Myocyte (in vitro differentiated cells): ENCODE measurements at regions not wholly inside any gene's neighbourhood (a gene's known extent, or its start where the extent isn't known, plus 50 kb on each side); places are given as distances from the start of the nearest gene placed in this dataset.

Experiments used
- DNase-seq: peaks from one replicate; pipeline ENCODE4 v3.0.0-alpha.2; 2012; ENCODE audit warnings: low read depth

DNA sequence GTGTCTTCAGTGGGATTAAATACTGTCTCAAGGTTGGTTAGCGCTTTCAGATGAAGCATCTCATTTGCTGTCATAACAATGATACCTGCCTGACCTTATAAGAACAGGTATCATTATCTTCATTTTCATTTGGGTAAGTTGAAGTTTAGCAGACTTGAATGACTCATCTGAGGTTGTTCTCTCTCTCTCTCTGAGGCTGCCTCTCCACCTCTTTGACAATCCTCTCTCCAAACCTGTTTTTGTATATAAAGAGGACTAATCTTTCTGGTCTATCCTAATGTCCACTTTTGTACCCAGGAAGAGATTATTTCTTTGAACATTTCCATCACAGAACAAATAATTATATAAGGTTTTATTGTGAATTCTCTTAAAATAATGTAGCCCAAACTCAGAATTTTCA is 291.4 kb downstream of the KLF6 start:
- DNase-seq = no peak

DNA sequence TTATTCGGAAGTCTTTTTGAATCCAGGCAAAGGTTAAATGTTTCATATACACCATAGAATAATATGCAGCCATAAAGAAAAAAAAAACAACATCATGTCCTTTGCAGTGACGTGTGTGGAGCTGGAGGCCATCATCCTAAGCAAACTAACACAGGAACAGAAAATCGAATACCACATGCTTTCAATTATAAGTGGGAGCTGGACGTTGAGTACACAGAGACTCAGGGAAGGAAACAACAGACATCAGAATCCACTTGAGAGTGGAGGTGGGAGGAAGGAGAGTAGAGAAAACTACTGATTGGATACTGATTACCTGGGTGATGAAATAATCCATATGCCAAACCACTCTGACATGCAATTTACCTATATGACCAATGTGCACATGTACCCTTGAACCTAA is 293.4 kb downstream of the KLF6 start:
- no peak for DNase-seq

DNA sequence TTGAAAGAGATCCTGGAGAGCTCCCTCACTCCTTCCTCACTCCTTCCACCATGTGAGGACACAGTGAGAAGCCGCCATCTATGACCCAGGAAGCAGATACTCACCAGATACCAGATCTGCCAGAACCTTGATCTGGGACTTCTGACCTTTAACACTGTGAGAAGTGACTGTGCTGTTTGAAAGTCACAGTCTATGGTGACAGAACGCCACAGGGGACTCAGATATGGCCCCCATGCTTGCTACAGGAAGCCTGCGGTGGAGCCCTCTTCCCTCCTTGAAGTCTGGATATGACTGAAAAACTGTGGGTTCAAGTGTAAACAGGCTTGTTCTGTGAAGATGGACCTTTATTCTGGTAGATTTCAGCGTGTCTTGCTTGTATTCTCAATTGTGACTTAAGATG is 297.8 kb downstream of the KLF6 start:
- DNase-seq = no peak

GRCh38 chr10:3486346-3487065 is 298.5 kb downstream of the KLF6 start:
- no peak for DNase-seq

- DNase-seq = no peak
Observed at GRCh38 chr10:3485057-3485686, 299.8 kb downstream of the KLF6 start.

DNA sequence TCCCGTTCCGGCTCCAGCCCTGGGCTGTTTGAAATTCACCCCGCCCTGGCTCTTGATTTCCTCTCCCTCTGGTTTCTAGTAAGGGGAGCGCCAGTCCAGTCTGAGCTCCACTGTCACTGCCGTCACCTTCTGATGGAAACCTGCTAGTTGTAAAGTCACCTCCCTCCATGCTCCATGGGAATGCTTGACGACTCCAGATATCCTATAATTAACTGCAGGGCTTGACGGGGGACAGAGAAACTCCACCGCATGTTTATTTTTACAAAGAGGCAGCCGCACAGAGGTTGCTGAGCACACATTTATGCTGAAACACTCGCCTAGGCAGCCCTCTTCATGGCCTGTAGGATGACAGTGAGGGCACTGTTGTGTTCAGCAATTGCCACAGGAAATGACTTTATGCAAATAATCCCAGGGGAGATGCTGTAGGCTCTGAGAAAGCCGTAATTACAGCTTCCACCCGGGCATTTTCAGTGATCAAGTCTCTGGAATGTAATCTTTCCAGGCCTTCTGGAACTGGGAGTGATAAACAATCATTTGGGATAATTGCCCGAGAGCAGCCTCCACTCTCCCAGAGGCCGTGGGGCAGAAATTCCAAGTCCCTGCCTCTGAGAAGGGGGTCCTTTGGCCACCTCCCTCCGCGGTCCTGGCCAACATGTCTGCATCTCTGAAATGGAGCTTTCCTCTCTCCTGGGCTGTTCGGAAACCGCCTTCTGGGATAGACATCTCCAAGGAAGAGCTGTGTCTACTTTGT is 300.5 kb downstream of the KLF6 start:
- DNase-seq = no peak

- DNase-seq = peak; percentile 81
Observed at GRCh38 chr10:3482200-3482993, 302.6 kb downstream of the KLF6 start.

DNA sequence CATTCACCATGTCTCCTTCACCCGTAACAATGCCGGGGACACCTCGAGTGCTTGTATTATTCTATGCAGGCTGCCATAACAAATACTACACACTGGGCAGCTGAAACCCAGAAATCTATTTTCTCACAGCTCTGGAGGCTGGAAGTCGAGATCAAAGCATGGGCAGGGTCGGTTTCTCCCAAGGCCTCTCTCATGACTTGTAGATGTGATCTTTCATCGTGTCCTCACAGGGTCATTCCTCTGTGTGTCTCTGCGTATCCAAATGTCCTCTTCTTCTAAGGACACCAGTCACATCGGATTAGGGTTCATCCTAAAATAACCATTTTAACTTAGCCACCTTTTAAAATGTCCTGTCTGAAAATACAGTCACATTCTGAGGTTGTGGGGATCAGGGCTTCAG is 303.5 kb downstream of the KLF6 start:
- no peak for DNase-seq

GRCh38 chr10:3480990-3481315 is 304.1 kb downstream of the KLF6 start:
- no peak for DNase-seq

DNA sequence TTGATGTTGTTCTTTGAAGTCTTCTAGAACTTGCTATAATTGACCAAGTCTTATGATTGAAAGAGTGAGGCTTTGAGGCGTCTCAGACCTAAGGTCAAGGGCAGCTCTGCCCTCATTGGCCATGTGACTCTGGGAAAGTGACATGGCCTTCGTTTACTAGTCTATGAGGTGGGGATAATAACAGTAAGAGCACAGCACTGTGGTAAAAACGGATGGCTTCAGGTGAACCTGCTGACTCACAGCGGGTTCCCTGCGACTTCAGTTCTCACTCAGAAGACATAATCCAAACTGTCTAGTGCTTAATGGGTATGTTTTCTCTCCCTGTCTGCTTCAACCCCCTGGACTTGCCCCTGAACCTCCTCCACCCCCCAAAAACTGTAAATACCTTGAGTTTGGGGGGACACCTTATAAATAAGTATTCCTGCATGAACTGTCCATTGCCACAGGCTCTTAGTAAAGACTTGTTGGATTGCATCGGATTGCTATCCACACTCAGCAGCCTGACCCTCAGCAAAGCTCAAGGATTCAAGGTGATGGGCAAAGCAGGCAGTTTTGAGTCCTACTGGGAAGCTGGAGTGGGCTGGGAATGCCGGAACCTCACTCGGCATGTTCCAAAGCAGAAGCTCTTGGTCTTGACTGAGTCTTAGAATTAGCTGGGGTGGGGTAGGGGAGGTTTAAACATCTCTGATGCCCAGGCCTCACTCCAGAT is 304.6 kb downstream of the KLF6 start:
- no peak for DNase-seq

- DNase-seq = no peak
Observed at GRCh38 chr10:3478632-3479240, 306.2 kb upstream of the PITRM1 start.

- DNase-seq = no peak
Observed at GRCh38 chr10:3478153-3478552, 305.6 kb upstream of the PITRM1 start.

DNA sequence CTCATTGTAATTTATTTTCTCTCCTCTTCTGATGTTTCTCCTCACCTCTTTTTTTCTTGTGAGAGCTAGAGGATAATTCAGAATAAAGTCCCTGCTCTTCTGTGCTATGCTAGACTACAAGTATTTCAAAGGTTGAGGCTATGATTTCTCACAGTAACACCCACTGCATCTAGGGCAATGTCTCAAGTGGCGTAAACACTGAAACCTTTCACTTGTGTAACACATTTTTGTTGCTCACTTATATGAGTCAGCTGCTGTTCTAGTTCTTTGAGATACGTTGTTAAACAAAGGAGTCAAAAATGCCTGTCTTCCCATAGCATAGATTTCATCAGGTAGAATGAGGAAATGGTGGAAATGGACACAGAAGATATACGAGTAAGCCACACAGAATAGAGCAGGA is 305.1 kb upstream of the PITRM1 start:
- no peak for DNase-seq

DNA sequence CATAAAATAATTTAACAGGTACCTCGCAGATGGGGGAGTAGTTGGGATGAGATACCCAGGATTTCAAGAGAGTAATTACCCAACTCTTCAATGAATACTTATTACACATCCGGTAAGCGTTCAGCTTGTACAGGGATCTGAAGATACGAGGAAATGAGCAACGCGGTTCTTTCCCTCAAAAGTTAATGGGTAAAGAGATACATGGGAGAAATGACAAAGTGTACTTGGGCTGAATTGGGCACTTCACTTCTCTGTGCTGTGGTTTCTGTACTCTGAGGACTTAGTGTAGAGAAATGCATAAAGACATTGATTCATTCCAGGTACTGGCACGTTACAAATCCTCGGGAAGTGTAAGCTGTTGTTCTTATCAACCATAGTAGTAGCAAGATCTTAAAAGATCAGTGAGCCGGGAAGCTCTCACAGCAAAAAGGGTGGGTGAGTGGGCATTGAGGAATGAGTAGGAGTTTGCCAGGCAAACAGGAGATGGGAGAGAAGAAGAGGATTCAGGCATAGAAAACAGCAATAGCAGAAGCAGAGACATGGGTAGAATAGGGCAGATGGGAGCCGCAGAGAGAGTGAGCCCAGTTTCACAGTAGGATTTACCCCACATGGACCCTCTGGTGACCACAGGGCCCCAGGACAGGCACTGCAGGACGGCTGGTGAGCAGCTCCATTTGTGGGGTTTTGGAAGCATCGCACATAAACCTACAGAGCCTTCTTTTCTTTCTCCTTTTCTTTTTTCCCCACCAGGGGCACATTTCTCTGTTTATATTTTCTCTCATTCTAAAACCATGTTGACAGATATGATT is 304.3 kb upstream of the PITRM1 start:
- no peak for DNase-seq

- peak; percentile 63 for DNase-seq
Observed at GRCh38 chr10:3476186-3476585, 303.6 kb upstream of the PITRM1 start.

DNA sequence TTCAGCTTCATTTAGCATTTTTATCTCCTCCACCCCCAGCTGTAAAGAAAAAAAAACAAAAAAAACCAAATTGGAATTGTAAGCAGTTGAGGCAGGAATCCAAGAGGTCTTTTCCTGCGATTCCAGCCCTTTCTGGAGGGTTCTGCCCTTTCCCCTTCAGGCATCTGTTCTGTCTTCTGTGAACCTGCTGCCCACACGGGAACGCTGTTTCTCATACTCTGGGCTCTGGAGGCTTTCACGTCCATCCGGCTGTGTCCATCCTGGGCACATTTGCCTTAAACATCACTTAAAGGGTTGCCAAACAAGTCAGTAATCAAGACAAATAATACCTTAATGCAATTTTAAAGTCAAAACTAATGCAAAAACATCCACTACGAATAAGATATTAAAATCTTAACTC is 302.8 kb upstream of the PITRM1 start:
- DNase-seq = no peak

DNA sequence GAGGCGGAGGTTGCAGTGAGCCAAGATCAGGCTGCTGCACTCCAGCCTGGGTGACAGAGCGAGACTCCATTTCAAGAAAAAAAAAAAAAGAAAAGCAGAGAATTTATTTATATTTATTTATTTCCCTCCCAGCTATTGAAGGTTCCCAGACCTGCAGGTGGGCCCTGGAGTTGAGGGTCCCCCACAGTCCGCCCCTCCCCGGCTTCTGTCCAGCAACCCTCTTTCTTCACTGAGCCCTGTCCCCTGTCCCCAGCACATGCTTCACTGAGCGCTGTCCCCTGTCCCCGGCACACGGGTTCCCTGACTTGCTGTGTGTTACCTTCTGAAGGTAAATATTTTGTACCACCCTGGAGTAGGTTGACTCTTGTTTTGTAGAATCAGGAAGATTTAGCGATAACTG is 301.7 kb upstream of the PITRM1 start:
- DNase-seq = no peak

- no peak for DNase-seq
Observed at GRCh38 chr10:3473271-3473670, 300.7 kb upstream of the PITRM1 start.

DNA sequence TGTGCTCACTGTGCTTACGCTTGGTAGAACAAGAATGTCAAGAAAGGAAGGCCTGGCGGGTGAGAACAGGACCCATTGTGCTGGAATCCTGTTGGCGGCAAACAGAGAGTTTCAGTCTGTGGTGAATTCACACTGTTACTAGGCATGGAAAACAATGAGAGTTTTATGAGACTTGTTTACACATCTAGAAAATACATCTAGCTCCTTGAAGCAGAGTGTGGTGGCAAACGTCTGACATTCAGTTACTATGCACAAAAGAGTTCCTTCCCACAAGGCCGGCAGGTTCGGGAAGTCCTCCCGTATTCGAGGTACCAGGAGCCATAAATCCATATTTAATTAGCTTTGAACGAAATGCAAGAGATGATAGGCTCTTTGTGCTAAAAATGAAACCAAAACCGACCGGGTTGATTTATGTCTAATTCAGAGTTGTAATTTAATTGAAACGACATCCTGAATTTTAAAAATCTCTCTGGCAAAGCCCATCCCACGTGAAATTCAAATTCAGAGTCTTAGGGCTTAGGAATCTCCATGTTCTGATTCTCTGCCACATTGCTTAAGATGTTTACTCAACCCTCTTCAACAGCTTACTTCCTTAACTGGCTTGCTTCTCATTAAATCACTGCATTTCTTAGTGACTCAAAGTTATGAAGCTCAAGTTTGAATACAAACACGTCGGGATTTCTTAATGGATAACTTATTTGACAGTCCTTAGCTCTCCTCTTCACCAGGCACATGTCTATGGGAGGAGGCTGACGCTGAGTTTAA is 299.9 kb upstream of the PITRM1 start:
- peak; percentile 10 for DNase-seq
